Fibroblast of lung (primary cell): ENCODE measurements at regions not wholly inside any gene's neighbourhood (a gene's known extent, or its start where the extent isn't known, plus 50 kb on each side); places are given as distances from the start of the nearest gene placed in this dataset.

Source experiments
- DNase-seq, 2 donors: peaks; one replicate each; pipeline versions ENCODE4 v3.0.0 to v3.0.0-alpha.2; 2010; ENCODE audit warnings: low read depth in 2 of 2
- H2AFZ ChIP-seq: 2 replicates; pipeline ENCODE4 v1.5.1; 2012; ENCODE audit warnings: low read length, control low read depth, inconsistent platforms
- H3K27ac ChIP-seq: 2 replicates; pipeline ENCODE4 v1.5.1; 2011; ENCODE audit warnings: low read length, control low read depth; ENCODE audit not compliant: insufficient read depth
- H3K27me3 ChIP-seq: 2 replicates; pipeline ENCODE4 v1.5.1; 2011; ENCODE audit warnings: mild to moderate bottlenecking, low read length; ENCODE audit not compliant: control insufficient read depth, insufficient read depth
- H3K36me3 ChIP-seq: 2 replicates; pipeline ENCODE4 v1.5.1; 2011; ENCODE audit warnings: low read length; ENCODE audit not compliant: control insufficient read depth, insufficient read depth
- H3K4me1 ChIP-seq: 2 replicates; pipeline ENCODE4 v1.5.1; 2011; ENCODE audit warnings: low read length; ENCODE audit not compliant: control insufficient read depth, insufficient read depth; ENCODE audit errors: extremely low read depth
- H3K4me2 ChIP-seq: 2 replicates; pipeline ENCODE4 v1.5.1; 2011; ENCODE audit warnings: low read length, control low read depth; ENCODE audit not compliant: insufficient read depth; ENCODE audit errors: extremely low read depth
- H3K4me3 ChIP-seq, 4 experiments: fragments of 200-600 bp in 1 of 4; sonication (generic) in 1 of 4; replicated peaks in 1 of 4; 2 replicates each; pipeline ENCODE4 v1.5.1; 2011 to 2016; ENCODE audit warnings: low read length in 4 of 4, low read depth in 3 of 4, mild to moderate bottlenecking in 3 of 4, control low read depth in 2 of 4, inconsistent platforms in 1 of 4, mixed read lengths in 1 of 4; ENCODE audit not compliant: insufficient read depth in 1 of 4; ENCODE audit errors: control extremely low read depth in 1 of 4
- H3K79me2 ChIP-seq: 2 replicates; pipeline ENCODE4 v1.5.1; 2012; ENCODE audit warnings: mild to moderate bottlenecking, low read length, inconsistent platforms; ENCODE audit not compliant: control insufficient read depth, insufficient read depth
- H3K9ac ChIP-seq: 2 replicates; pipeline ENCODE4 v1.5.1; 2011; ENCODE audit warnings: mild to moderate bottlenecking, low read length, control low read depth; ENCODE audit not compliant: insufficient read depth
- H3K9me3 ChIP-seq: 2 replicates; pipeline ENCODE4 v1.5.1; 2012; ENCODE audit warnings: low read depth, low read length; ENCODE audit not compliant: control insufficient read depth, insufficient read depth
- H4K20me1 ChIP-seq: 2 replicates; pipeline ENCODE4 v1.5.1; 2011; ENCODE audit warnings: low read length; ENCODE audit not compliant: control insufficient read depth, insufficient read depth; ENCODE audit errors: extremely low read depth
- EZH2 ChIP-seq: IDR thresholded peaks from 2 replicates; pipeline ENCODE4 v1.5.1; 2012; ENCODE audit warnings: low read length, control low read depth, mild to moderate bottlenecking; ENCODE audit errors: missing control alignments
- TF ChIP-seq, protein P1 (sequence below), 2 donors: IDR thresholded peaks in 1 of 2; conservative IDR thresholded peaks in 1 of 2; 1 replicate in 1 of 2; 2 replicates in 1 of 2; pipeline ENCODE4 v1.5.1; 2011 to 2012; ENCODE audit warnings: low read length in 2 of 2, control low read depth in 1 of 2, inconsistent platforms in 1 of 2, low read depth in 1 of 2, mild to moderate bottlenecking in 1 of 2

DNA sequence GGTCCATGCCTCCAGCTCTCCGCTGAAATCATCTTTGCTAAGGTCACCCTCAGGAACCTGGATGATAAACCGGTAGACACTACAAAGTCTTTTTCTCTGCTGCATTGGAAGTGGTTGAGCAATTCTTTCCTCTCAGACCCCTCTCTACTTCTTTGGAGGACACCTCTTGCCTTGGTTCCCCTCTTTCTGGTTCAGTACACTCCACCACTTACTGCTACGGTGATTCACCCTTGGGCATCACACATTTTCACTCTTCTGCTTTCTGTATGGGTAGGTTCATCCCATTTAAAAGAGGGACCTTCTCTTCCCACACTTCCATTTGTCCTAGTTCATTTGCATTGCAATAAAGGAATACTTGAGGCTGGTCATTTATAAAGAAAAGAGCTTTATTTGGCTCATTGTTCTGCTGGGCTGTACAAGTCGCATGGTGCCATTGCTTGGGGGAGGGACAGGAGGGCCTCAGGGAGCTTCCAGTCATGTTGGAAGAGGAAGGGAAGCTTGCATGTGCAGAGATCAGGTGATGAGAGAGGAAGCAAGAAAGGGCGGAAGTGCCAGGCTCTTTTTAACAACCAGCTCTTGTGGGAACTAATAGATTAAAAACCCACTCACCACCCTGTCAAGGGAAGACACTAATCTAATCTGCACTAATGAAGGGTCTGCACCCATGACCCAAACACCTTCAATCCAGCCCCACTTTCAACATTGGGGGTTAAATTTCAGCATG, 149.7 kb upstream of the TMEM170B start:
- H3K79me2 ChIP-seq = no peaks in the 10 kb centered on the region
- H3K4me2 ChIP-seq = no peak overlapping the region
- no peaks in the 10 kb centered on the region for H4K20me1 ChIP-seq
- no peak overlapping the region for H3K9ac ChIP-seq
- TF ChIP-seq EZH2 = no peak
- TF ChIP-seq, protein P1, sequence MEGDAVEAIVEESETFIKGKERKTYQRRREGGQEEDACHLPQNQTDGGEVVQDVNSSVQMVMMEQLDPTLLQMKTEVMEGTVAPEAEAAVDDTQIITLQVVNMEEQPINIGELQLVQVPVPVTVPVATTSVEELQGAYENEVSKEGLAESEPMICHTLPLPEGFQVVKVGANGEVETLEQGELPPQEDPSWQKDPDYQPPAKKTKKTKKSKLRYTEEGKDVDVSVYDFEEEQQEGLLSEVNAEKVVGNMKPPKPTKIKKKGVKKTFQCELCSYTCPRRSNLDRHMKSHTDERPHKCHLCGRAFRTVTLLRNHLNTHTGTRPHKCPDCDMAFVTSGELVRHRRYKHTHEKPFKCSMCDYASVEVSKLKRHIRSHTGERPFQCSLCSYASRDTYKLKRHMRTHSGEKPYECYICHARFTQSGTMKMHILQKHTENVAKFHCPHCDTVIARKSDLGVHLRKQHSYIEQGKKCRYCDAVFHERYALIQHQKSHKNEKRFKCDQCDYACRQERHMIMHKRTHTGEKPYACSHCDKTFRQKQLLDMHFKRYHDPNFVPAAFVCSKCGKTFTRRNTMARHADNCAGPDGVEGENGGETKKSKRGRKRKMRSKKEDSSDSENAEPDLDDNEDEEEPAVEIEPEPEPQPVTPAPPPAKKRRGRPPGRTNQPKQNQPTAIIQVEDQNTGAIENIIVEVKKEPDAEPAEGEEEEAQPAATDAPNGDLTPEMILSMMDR (conservative IDR thresholded peaks at IDR 0.05 in 1 of 2, IDR thresholded peaks at IDR 0.05 in 1 of 2; ENCODE audit: low read depth in 1 of 2, low read length in 2 of 2) = no peak
- no peaks in the 10 kb centered on the region for H3K36me3 ChIP-seq
- H3K27me3 ChIP-seq = no peaks in the 10 kb centered on the region
- no peak overlapping the region for H3K4me3 ChIP-seq
- H3K27ac ChIP-seq = no peak overlapping the region
- no peaks in the 10 kb centered on the region for H3K9me3 ChIP-seq
- H2AFZ ChIP-seq = no peak overlapping the region
- no peaks in the 10 kb centered on the region for H3K4me1 ChIP-seq
- DNase-seq = no peak

DNA sequence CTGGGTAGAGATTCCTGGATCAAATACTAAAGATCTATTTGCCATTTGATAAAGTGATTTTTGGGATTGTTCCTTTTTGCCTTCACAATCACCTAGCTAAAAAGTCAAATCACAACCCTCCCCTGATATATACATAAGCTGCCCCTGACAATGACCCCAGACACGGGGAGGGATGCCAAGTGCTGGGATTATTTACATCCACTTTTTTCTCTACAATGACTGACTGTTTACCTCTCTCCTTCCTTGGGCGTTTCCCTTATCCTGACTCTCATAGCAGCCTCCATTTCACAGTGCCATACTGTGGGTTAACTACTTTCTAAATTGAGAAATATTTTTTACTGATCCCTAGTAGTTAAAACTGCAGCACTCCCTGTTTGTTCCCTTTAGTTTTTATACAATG, 150.8 kb upstream of the TMEM170B start:
- Histone ChIP-seq H3K4me3 (no peak overlapping the region), H3K79me2 (no peaks in the 10 kb centered on the region), H3K9me3 (no peaks in the 10 kb centered on the region), H4K20me1 (no peaks in the 10 kb centered on the region), H3K27ac (no peak overlapping the region), H2AFZ (no peak overlapping the region), H3K9ac (no peak overlapping the region), H3K4me1 (no peaks in the 10 kb centered on the region), H3K4me2 (no peak overlapping the region), H3K36me3 (no peaks in the 10 kb centered on the region), H3K27me3 (no peaks in the 10 kb centered on the region)
- DNase-seq = no peak
- TF ChIP-seq, protein P1 (conservative IDR thresholded peaks at IDR 0.05 in 1 of 2, IDR thresholded peaks at IDR 0.05 in 1 of 2; ENCODE audit: low read depth in 1 of 2, low read length in 2 of 2) = no peak
- no peak for TF ChIP-seq EZH2

DNA sequence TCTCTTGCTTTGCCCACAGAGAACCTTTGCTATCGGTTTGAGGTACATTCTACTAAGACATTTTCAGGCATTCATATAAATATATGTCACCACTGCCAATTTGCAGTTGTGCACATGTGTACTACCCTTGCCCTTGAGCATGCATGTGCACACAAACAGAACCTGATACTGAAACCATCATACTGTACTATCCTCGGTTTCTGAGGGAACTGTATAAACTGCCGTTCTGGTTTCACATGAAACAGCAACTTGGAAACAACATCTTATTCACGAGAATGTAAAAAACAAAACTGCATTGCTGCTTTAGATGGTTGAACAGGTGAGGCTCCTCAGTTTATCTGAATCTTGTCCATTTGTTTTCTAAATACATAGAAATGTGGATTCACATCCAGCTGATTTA, 151.2 kb upstream of the TMEM170B start:
- TF ChIP-seq EZH2 = no peak
- TF ChIP-seq, protein P1 (conservative IDR thresholded peaks at IDR 0.05 in 1 of 2, IDR thresholded peaks at IDR 0.05 in 1 of 2; ENCODE audit: low read depth in 1 of 2, low read length in 2 of 2) = no peak
- Histone ChIP-seq H3K4me1 (no peaks in the 10 kb centered on the region), H3K36me3 (no peaks in the 10 kb centered on the region), H3K27ac (no peak overlapping the region), H3K27me3 (no peaks in the 10 kb centered on the region), H3K4me2 (no peak overlapping the region), H4K20me1 (no peaks in the 10 kb centered on the region), H3K4me3 (no peak overlapping the region), H3K79me2 (no peaks in the 10 kb centered on the region), H2AFZ (no peak overlapping the region), H3K9ac (no peak overlapping the region), H3K9me3 (no peaks in the 10 kb centered on the region)
- DNase-seq = no peak
